Loucy (cell line): ENCODE measurements at regions not wholly inside any gene's neighbourhood (a gene's known extent, or its start where the extent isn't known, plus 50 kb on each side); places are given as distances from the start of the nearest gene placed in this dataset.

Source experiments
- H2AFZ ChIP-seq: fragments of 200-600 bp; sonication (generic); 2 replicates; pipeline ENCODE4 v1.6.0; 2016; ENCODE audit warnings: antibody characterized with exemption, mild to moderate bottlenecking, low read length, moderate library complexity
- H3F3A ChIP-seq: fragments of 200-600 bp; 2 replicates; pipeline ENCODE4 v1.6.0; 2016; ENCODE audit warnings: antibody characterized with exemption, low read depth, mild to moderate bottlenecking
- H3K27me3 ChIP-seq: fragments of 200-600 bp; sonication (generic); 2 replicates; pipeline ENCODE4 v1.6.1; 2014; ENCODE audit warnings: low read length, mild to moderate bottlenecking; ENCODE audit not compliant: insufficient read depth, poor library complexity, severe bottlenecking
- H3K36me3 ChIP-seq: fragments of 200-600 bp; sonication (generic); 2 replicates; pipeline ENCODE4 v1.6.1; 2016; ENCODE audit warnings: low read length; ENCODE audit not compliant: insufficient read depth
- H3K4me1 ChIP-seq: fragments of 200-600 bp; sonication (generic); 2 replicates; pipeline ENCODE4 v1.5.1; 2014; ENCODE audit warnings: low read length, mild to moderate bottlenecking; ENCODE audit not compliant: insufficient read depth, poor library complexity, severe bottlenecking
- H3K4me2 ChIP-seq: fragments of 200-600 bp; sonication (generic); 2 replicates; pipeline ENCODE4 v1.6.0; 2014; ENCODE audit warnings: antibody characterized with exemption, low read length, low read depth, mild to moderate bottlenecking; ENCODE audit not compliant: poor library complexity, severe bottlenecking
- H3K4me3 ChIP-seq: fragments of 200-600 bp; sonication (generic); 2 replicates; pipeline ENCODE4 v1.5.1; 2014; ENCODE audit warnings: low read length, mild to moderate bottlenecking, mixed read lengths; ENCODE audit not compliant: poor library complexity, severe bottlenecking
- H3K79me2 ChIP-seq: fragments of 200-600 bp; sonication (generic); 2 replicates; pipeline ENCODE4 v1.6.1; 2014; ENCODE audit warnings: low read length; ENCODE audit not compliant: insufficient read depth
- H3K9ac ChIP-seq: fragments of 200-600 bp; sonication (generic); 2 replicates; pipeline ENCODE4 v1.6.0; 2014; ENCODE audit warnings: mild to moderate bottlenecking, low read depth, low read length, moderate library complexity; ENCODE audit not compliant: poor library complexity, severe bottlenecking
- H3K9me2 ChIP-seq: fragments of 200-600 bp; sonication (generic); replicated peaks from 2 replicates; pipeline ENCODE4 v1.6.1; 2016; ENCODE audit warnings: low read depth, low read length, mixed read lengths
- H3K9me3 ChIP-seq: fragments of 200-600 bp; sonication (generic); 2 replicates; pipeline ENCODE4 v1.6.1; 2014; ENCODE audit warnings: mild to moderate bottlenecking, antibody characterized with exemption, low read length, low read depth; ENCODE audit not compliant: insufficient read depth
- H4K20me1 ChIP-seq: fragments of 200-600 bp; sonication (generic); 2 replicates; pipeline ENCODE4 v1.6.0; 2014; ENCODE audit warnings: antibody characterized with exemption, low read length, mild to moderate bottlenecking; ENCODE audit not compliant: insufficient read depth, poor library complexity, severe bottlenecking
- CTCF ChIP-seq: fragments of 200-600 bp; sonication (generic); conservative IDR thresholded peaks from 2 replicates; pipeline ENCODE4 v1.5.1; 2014; ENCODE audit warnings: mild to moderate bottlenecking, antibody characterized with exemption, low read length
- EZH2phosphoT487 ChIP-seq: fragments of 200-600 bp; IDR thresholded peaks from 2 replicates; pipeline ENCODE4 v1.6.1; 2018; ENCODE audit warnings: antibody characterized with exemption, mild to moderate bottlenecking, moderate library complexity, borderline replicate concordance

- H3K79me2 ChIP-seq: no peaks in the 10 kb centered on the region
- H3K4me3 ChIP-seq: no peak overlapping the region
- H3K9ac ChIP-seq: no peak overlapping the region
- H2AFZ ChIP-seq: no peak overlapping the region
- H3K36me3 ChIP-seq: no peaks in the 10 kb centered on the region
- H3K4me1 ChIP-seq: no peaks in the 10 kb centered on the region
- H3K4me2 ChIP-seq: no peak overlapping the region
- H3K9me2 ChIP-seq: no peaks in the 10 kb centered on the region
- H3K27me3 ChIP-seq: no peaks in the 10 kb centered on the region
- no peaks in the 10 kb centered on the region for H3F3A ChIP-seq
- no peaks in the 10 kb centered on the region for H4K20me1 ChIP-seq
- H3K9me3 ChIP-seq: no peaks in the 10 kb centered on the region
- TF ChIP-seq CTCF: no peak
- no peak for TF ChIP-seq EZH2phosphoT487
Measured at GRCh38 chr13:105201351-105201750, 1334.1 kb downstream of the EFNB2 start.

- H3K9me3 ChIP-seq: no peaks in the 10 kb centered on the region
- no peaks in the 10 kb centered on the region for H3K36me3 ChIP-seq
- H4K20me1 ChIP-seq: no peaks in the 10 kb centered on the region
- no peaks in the 10 kb centered on the region for H3K4me1 ChIP-seq
- no peaks in the 10 kb centered on the region for H3K27me3 ChIP-seq
- TF ChIP-seq CTCF: no peak
- TF ChIP-seq EZH2phosphoT487: no peak
- no peak overlapping the region for H2AFZ ChIP-seq
- no peak overlapping the region for H3K9ac ChIP-seq
- no peaks in the 10 kb centered on the region for H3K9me2 ChIP-seq
- no peaks in the 10 kb centered on the region for H3F3A ChIP-seq
- no peak overlapping the region for H3K4me2 ChIP-seq
- no peak overlapping the region for H3K4me3 ChIP-seq
- H3K79me2 ChIP-seq: no peaks in the 10 kb centered on the region
Measured at GRCh38 chr13:105200181-105200580, 1335.3 kb downstream of the EFNB2 start.

GRCh38 chr13:105196052-105196451 lies 1339.4 kb downstream of the EFNB2 start:
- H3K4me2 ChIP-seq: no peak overlapping the region

More at GRCh38 chr13:105196052-105196451, 1339.4 kb downstream of the EFNB2 start:
- Histone ChIP-seq H3K9me2 (no peaks in the 10 kb centered on the region), H3K4me1 (no peaks in the 10 kb centered on the region), H3K4me3 (no peak overlapping the region), H4K20me1 (no peaks in the 10 kb centered on the region), H3K9ac (no peak overlapping the region), H2AFZ (no peak overlapping the region), H3K36me3 (no peaks in the 10 kb centered on the region), H3K27me3 (no peaks in the 10 kb centered on the region), H3F3A (no peaks in the 10 kb centered on the region), H3K9me3 (no peaks in the 10 kb centered on the region), H3K79me2 (no peaks in the 10 kb centered on the region)
- TF ChIP-seq EZH2phosphoT487 (no peak), CTCF (no peak)
